22Rv1 (cell line): ENCODE measurements at regions not wholly inside any gene's neighbourhood (a gene's known extent, or its start where the extent isn't known, plus 50 kb on each side); places are given as distances from the start of the nearest gene placed in this dataset.

Experiments used
- H3K27ac ChIP-seq: fragments of 450-650 bp; 2 replicates; pipeline ENCODE4 v1.5.1; 2017
- ZFX ChIP-seq: fragments of 450-650 bp; IDR thresholded peaks from 2 replicates; pipeline ENCODE4 v1.6.1; 2017; ENCODE audit warnings: antibody characterized with exemption, borderline replicate concordance
- TF ChIP-seq, protein P1 (sequence below): fragments of 450-650 bp; IDR thresholded peaks from 2 replicates; pipeline ENCODE4 v1.5.1; 2017; ENCODE audit warnings: mild to moderate bottlenecking

- TF ChIP-seq, protein P1, sequence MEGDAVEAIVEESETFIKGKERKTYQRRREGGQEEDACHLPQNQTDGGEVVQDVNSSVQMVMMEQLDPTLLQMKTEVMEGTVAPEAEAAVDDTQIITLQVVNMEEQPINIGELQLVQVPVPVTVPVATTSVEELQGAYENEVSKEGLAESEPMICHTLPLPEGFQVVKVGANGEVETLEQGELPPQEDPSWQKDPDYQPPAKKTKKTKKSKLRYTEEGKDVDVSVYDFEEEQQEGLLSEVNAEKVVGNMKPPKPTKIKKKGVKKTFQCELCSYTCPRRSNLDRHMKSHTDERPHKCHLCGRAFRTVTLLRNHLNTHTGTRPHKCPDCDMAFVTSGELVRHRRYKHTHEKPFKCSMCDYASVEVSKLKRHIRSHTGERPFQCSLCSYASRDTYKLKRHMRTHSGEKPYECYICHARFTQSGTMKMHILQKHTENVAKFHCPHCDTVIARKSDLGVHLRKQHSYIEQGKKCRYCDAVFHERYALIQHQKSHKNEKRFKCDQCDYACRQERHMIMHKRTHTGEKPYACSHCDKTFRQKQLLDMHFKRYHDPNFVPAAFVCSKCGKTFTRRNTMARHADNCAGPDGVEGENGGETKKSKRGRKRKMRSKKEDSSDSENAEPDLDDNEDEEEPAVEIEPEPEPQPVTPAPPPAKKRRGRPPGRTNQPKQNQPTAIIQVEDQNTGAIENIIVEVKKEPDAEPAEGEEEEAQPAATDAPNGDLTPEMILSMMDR = no peak
- no peak for TF ChIP-seq ZFX
- H3K27ac ChIP-seq = no peak overlapping the region
Observed at GRCh38 chr13:73913079-73913740, 221.0 kb downstream of the KLF12 start.

DNA sequence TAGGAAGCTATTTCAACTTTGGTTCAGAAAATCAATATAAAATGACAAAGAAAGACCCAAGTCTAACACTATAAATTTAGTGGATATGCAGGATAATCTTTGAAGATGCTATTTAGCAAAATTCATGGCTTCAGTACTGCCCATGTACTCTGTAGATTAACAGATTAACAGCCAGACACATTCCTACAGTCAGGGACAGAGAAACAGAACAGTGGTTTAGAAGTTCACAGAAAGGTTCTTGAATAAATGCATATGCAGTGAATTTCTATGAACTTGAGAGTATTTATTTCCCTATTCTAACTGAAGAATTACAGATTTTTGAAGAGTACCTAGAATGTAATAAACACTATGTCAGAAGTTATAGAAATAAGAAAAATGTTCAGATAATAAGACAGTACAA lies 222.8 kb downstream of the KLF12 start:
- TF ChIP-seq ZFX = no peak
- TF ChIP-seq, protein P1 = no peak
- H3K27ac ChIP-seq = no peak overlapping the region

GRCh38 chr13:73910733-73911132 lies 223.5 kb downstream of the KLF12 start:
- TF ChIP-seq ZFX = no peak
- TF ChIP-seq, protein P1 = no peak
- H3K27ac ChIP-seq = no peak overlapping the region

DNA sequence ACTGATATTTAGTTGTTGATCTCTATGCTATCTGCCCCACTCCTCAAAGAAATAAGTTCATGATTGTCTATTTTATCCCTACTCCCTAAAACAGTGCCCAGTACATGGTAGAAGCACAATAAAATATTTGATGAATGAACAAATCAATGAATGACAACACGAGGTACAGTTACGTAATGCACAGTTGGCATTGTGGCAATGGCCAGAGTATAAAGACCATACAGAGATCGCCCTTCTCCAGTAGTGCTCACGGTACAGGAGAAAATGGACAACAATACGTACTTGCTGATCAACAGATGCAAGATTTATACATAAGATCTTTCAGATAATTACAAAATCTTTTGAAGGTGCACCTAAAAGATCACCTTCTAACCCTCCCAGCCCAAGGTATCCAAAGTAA lies 225.4 kb downstream of the KLF12 start:
- TF ChIP-seq, protein P1 = no peak
- no peak for TF ChIP-seq ZFX
- no peak overlapping the region for H3K27ac ChIP-seq

DNA sequence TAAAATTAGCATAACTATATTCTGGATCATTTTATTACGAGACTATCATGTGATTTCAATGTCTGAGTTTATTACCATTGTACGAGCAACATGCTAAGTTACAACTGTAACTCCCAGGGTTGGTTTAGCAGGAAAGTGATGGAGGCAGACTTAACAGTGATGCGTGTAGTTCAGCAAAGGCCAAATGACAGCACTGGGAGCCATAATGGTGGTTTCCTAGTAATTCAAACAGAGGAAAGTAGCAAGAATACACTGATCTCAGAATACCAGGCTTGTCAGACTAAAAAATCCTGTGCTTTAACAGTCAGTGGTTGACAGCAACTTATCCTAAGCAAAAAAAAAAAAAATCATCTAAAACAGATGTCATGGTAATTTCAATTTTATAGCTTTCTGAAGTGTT lies 229.6 kb downstream of the KLF12 start:
- TF ChIP-seq, protein P1 = no peak
- TF ChIP-seq ZFX = no peak
- no peak overlapping the region for H3K27ac ChIP-seq

DNA sequence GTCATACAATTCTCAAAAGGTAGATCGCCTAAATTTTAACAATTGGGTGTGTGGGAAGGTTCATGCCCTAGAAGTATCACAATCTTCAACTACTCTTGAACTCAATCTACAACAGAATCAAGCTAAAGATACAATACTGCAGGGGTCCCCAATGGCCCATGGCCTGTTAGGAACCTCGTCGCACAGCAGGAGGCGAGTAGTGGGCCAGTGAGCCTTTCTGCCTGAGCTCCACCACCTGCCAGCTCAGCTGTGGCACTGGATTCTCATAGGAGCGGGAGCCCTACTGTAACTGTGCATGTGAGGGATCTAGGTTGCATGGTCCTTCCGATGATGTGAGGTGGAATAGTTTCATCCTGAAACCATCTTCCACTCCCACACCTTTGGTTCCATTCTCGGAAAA lies 230.6 kb downstream of the KLF12 start:
- H3K27ac ChIP-seq = no peak overlapping the region
- TF ChIP-seq, protein P1 = no peak
- no peak for TF ChIP-seq ZFX

DNA sequence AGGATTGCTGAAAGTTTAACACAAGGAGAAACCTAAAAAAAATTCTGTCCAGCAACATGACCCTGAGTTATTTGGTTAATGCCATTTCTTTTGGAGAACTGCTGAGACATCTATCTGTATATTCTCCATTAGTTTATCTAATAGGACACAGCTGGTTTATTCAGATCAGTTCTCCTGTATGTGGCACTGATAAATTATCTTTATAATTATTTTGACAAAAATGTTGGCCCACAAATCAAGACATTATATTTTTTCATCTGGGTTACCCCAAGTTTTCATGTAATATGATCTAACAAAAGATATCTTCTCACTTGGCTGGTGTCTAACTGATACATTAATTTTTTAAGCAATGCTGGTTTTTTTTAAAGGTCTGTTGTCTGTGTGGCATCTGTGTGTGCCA lies 231.4 kb downstream of the KLF12 start:
- no peak for TF ChIP-seq ZFX
- TF ChIP-seq, protein P1 = no peak
- H3K27ac ChIP-seq = no peak overlapping the region
